OCI-LY3 (cell line): ENCODE measurements at regions not wholly inside any gene's neighbourhood (a gene's known extent, or its start where the extent isn't known, plus 50 kb on each side); places are given as distances from the start of the nearest gene placed in this dataset.

ENCODE experiments used
- H2AFZ ChIP-seq: fragments of 200-600, 300-600 bp; shearing (Covaris generic); 2 replicates; pipeline ENCODE4 v1.6.0; 2014; ENCODE audit warnings: antibody characterized with exemption, low read depth, low read length
- H3K27ac ChIP-seq: fragments of 200-600, 300-600 bp; sonication (generic); 2 replicates; pipeline ENCODE4 v1.5.1; 2014; ENCODE audit warnings: mild to moderate bottlenecking, low read length, moderate library complexity, mixed read lengths
- H3K27me3 ChIP-seq: fragments of 200-600, 300-600 bp; sonication (generic); 2 replicates; pipeline ENCODE4 v1.6.1; 2014; ENCODE audit warnings: low read depth, low read length, mixed read lengths
- H3K36me3 ChIP-seq: fragments of 200-600, 300-600 bp; sonication (generic); replicated peaks from 2 replicates; pipeline ENCODE3; 2014; ENCODE audit warnings: low read depth, low read length, mixed read lengths
- H3K4me1 ChIP-seq: fragments of 300-600, 200-600 bp; sonication (generic); 2 replicates; pipeline ENCODE4 v1.6.1; 2014; ENCODE audit warnings: low read length, mixed read lengths
- H3K4me2 ChIP-seq: fragments of 200-600, 300-600 bp; sonication (generic); 2 replicates; pipeline ENCODE4 v1.6.1; 2014; ENCODE audit warnings: low read length, mixed read lengths
- H3K4me3 ChIP-seq: fragments of 300-600, 200-600 bp; sonication (generic); 2 replicates; pipeline ENCODE4 v1.5.1; 2014; ENCODE audit warnings: antibody characterized with exemption, mild to moderate bottlenecking, low read length, moderate library complexity
- H3K79me2 ChIP-seq: fragments of 300-600, 200-600 bp; shearing (Covaris generic); 2 replicates; pipeline ENCODE4 v1.6.1; 2014; ENCODE audit warnings: mild to moderate bottlenecking, low read length, mixed read lengths
- H3K9ac ChIP-seq: fragments of 300-600, 200-600 bp; shearing (Covaris generic); 2 replicates; pipeline ENCODE4 v1.6.0; 2014; ENCODE audit warnings: mild to moderate bottlenecking, low read length, moderate library complexity
- H3K9me3 ChIP-seq: fragments of 200-600, 300-600 bp; shearing (Covaris generic); 2 replicates; pipeline ENCODE4 v1.6.1; 2014; ENCODE audit warnings: low read length, mixed read lengths; ENCODE audit not compliant: insufficient read depth
- H4K20me1 ChIP-seq: fragments of 200-600, 300-600 bp; sonication (generic); 2 replicates; pipeline ENCODE4 v1.6.1; 2016; ENCODE audit warnings: low read length, mixed read lengths; ENCODE audit not compliant: insufficient read depth
- EZH2phosphoT487 ChIP-seq: fragments of 200-600 bp; shearing (Covaris generic); IDR thresholded peaks from 2 replicates; pipeline ENCODE4 v1.6.1; 2018; ENCODE audit warnings: antibody characterized with exemption, mixed run types, low read depth
- TF ChIP-seq, protein P1 (sequence below): fragments of 200-600, 300-600 bp; sonication (generic); IDR thresholded peaks from 2 replicates; pipeline ENCODE4 v1.5.1; 2014; ENCODE audit warnings: antibody characterized with exemption, low read length, low read depth

DNA sequence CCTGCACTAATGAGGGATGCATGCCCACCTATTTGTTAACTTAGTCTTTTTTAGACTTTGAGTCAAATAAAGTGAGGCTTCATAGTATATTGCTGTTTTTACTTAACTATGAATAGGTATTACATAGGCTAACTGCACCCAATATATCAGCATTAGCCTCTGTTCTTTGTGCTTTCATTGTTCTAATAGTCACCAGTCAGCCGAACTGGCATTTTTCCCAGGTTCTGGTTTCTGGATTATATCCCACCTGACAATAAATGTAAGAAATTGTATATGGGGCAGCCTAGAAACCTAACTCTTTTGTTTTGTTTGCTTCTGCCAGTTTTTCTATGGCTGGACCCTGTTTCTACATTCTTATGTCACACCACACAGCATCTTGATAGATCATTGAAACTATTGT, 1672.4 kb upstream of the LRRTM1 start:
- H2AFZ ChIP-seq = no peak overlapping the region
- H3K79me2 ChIP-seq = no peaks in the 10 kb centered on the region
- H3K9me3 ChIP-seq = no peaks in the 10 kb centered on the region
- no peak overlapping the region for H3K27ac ChIP-seq
- H3K4me1 ChIP-seq = peaks cover 5% of the 10 kb centered on the region
- no peak for TF ChIP-seq EZH2phosphoT487
- TF ChIP-seq, protein P1, sequence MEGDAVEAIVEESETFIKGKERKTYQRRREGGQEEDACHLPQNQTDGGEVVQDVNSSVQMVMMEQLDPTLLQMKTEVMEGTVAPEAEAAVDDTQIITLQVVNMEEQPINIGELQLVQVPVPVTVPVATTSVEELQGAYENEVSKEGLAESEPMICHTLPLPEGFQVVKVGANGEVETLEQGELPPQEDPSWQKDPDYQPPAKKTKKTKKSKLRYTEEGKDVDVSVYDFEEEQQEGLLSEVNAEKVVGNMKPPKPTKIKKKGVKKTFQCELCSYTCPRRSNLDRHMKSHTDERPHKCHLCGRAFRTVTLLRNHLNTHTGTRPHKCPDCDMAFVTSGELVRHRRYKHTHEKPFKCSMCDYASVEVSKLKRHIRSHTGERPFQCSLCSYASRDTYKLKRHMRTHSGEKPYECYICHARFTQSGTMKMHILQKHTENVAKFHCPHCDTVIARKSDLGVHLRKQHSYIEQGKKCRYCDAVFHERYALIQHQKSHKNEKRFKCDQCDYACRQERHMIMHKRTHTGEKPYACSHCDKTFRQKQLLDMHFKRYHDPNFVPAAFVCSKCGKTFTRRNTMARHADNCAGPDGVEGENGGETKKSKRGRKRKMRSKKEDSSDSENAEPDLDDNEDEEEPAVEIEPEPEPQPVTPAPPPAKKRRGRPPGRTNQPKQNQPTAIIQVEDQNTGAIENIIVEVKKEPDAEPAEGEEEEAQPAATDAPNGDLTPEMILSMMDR = no peak
- no peaks in the 10 kb centered on the region for H3K36me3 ChIP-seq
- H3K27me3 ChIP-seq = no peaks in the 10 kb centered on the region
- H3K4me3 ChIP-seq = no peak overlapping the region
- no peaks in the 10 kb centered on the region for H4K20me1 ChIP-seq
- no peak overlapping the region for H3K9ac ChIP-seq
- H3K4me2 ChIP-seq = no peak overlapping the region

DNA sequence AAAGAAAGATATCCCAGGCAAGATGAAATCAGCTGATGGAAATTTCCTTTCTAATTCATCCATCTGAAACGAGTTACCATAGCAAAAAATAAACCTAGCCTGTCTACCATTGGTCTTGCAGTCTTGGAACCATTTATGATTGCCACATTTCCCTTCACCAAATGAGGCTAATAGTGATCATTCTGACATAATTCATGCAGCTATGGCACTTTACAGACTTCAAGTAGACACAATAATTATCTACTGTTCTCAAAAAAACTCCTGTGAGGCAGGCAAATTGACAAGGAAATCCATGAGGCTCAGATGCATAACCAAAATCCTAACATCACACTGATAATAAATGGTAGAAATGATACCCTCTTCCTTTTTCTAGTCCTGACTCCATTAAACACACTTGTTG, 1669.7 kb upstream of the LRRTM1 start:
- TF ChIP-seq EZH2phosphoT487 = no peak

DNA sequence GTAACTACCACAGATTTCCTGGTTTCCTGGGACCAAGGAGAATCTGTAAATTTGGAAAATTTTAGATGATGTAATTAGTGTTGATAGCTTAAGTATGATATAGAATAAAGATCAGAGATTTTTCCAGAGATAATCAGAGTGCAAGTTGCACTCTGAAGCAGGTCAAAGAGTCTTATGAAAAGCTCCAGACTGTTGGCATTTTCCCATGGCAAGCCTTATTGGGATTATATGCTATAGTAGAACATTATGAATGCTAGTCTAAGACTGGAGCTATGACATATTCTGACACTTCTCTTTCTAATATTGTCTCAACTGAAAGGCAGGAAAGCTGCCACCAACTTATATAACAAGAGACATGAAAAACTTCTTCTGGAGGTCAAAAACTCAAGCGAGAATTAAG, 1638.3 kb upstream of the LRRTM1 start:
- H4K20me1 ChIP-seq = no peaks in the 10 kb centered on the region
- no peak overlapping the region for H2AFZ ChIP-seq
- H3K4me2 ChIP-seq = no peak overlapping the region
- no peaks in the 10 kb centered on the region for H3K9me3 ChIP-seq
- H3K36me3 ChIP-seq = no peaks in the 10 kb centered on the region
- no peak for TF ChIP-seq EZH2phosphoT487
- no peaks in the 10 kb centered on the region for H3K4me1 ChIP-seq
- no peak overlapping the region for H3K27ac ChIP-seq
- H3K79me2 ChIP-seq = no peaks in the 10 kb centered on the region
- H3K9ac ChIP-seq = no peak overlapping the region
- H3K27me3 ChIP-seq = no peaks in the 10 kb centered on the region
- H3K4me3 ChIP-seq = no peak overlapping the region

More for the DNA sequence above, 1669.7 kb upstream of the LRRTM1 start:
- Histone ChIP-seq H3K9ac (no peak overlapping the region), H2AFZ (no peak overlapping the region), H3K4me1 (peaks cover 7% of the 10 kb centered on the region), H3K9me3 (peaks cover 9% of the 10 kb centered on the region; the same call in 1 of the 2 replicates), H3K27ac (no peak overlapping the region), H3K4me3 (no peak overlapping the region), H3K27me3 (no peaks in the 10 kb centered on the region), H3K36me3 (peaks cover 4% of the 10 kb centered on the region), H3K4me2 (no peak overlapping the region), H3K79me2 (no peaks in the 10 kb centered on the region), H4K20me1 (no peaks in the 10 kb centered on the region)

DNA sequence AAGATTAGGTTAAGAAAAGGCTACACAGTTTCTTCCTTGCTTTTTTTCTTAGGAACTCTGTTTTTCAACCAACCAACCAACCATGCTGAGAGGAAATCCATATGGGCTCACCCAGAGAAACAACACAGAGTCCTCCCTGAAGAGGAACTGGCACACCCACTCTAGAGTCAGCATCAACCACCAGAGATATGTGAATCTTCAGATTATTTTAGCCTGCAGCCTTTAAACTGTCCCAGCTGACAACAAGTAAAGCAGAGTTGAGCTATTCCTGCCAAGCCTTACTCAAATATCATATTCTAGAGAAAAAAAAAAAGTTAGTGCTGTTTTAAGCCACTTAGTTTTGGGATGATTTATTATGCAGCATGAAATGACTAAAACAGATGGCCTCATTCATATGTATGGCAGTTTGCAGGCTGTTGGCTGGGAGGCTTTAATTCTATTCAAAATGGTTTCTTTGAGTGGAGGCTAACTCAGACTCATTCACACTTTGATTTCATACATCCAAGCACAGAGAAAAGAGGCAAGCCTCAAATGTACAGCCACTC, 1637.7 kb upstream of the LRRTM1 start:
- TF ChIP-seq, protein P1 = no peak
- no peak for TF ChIP-seq EZH2phosphoT487
- no peaks in the 10 kb centered on the region for H4K20me1 ChIP-seq
- no peak overlapping the region for H3K9ac ChIP-seq
- H3K36me3 ChIP-seq = no peaks in the 10 kb centered on the region
- H3K4me2 ChIP-seq = no peak overlapping the region
- no peak overlapping the region for H3K27ac ChIP-seq
- H2AFZ ChIP-seq = no peak overlapping the region
- no peaks in the 10 kb centered on the region for H3K79me2 ChIP-seq
- no peak overlapping the region for H3K4me3 ChIP-seq
- H3K27me3 ChIP-seq = no peaks in the 10 kb centered on the region
- H3K9me3 ChIP-seq = no peaks in the 10 kb centered on the region
- H3K4me1 ChIP-seq = no peaks in the 10 kb centered on the region

DNA sequence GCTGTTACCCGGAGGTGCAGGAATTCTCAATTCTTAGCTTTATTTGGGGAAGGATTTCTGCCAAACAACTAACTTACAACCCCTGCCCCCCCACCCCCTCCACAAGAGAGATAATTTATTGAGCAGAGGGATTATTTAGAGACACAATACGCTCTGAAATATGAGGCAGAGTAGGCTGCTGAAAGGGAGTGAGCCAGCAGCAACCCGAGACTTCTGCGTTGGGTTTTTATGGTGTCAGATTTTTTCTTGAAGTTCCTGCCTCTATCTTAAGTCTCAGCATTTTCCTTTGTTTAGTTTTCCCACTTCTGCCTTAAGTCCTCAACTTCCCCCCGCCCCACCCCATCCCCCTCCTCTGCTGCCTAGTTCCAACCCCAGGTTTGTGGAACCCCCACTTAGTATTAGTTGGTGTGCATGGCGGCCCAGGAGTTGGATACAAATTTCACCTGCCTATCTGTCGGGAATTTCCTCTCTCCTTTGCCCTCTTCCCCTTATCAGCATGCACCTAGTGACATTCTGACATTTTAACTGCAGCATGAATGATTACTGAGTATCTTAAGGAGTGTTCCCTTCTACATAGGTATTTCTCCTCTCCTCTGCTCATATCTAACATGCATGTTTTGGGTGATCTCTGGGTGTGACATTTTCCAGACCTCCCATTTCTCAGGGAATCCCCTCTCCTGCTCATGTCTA, 1635.9 kb upstream of the LRRTM1 start:
- H3K4me2 ChIP-seq = no peak overlapping the region
- no peak for TF ChIP-seq EZH2phosphoT487
- no peaks in the 10 kb centered on the region for H3K79me2 ChIP-seq
- H3K4me3 ChIP-seq = no peak overlapping the region
- H4K20me1 ChIP-seq = no peaks in the 10 kb centered on the region
- no peak overlapping the region for H2AFZ ChIP-seq
- no peak overlapping the region for H3K27ac ChIP-seq
- no peaks in the 10 kb centered on the region for H3K27me3 ChIP-seq
- H3K9ac ChIP-seq = no peak overlapping the region
- H3K36me3 ChIP-seq = no peaks in the 10 kb centered on the region
- H3K9me3 ChIP-seq = no peaks in the 10 kb centered on the region
- no peaks in the 10 kb centered on the region for H3K4me1 ChIP-seq
